ENCODE measurements at regions not wholly inside any gene's neighbourhood (a gene's known extent, or its start where the extent isn't known, plus 50 kb on each side); places are given as distances from the start of the nearest gene placed in this dataset.
"Not testable (repeated sequence)": the region's sequence is repeated elsewhere in the genome, so short reads cannot be mapped to it uniquely, and the experiment has no call there.

GRCh38 chr9:29066141-29066640, 1492.9 kb upstream of the C9orf72 start:
- Mint-ChIP-seq H3K27me3 (no peaks in the 10 kb centered on the region), H3K27ac (no peak overlapping the region), H3K4me3 (no peak overlapping the region), H3K9me3 (peaks cover 0 to 2% (median 0%) of the 10 kb centered on the region in 7 donors), H3K4me1 (no peaks in the 10 kb centered on the region), H3K36me3 (no peaks in the 10 kb centered on the region)
- DNase-seq, result no peak
- ATAC-seq (ENCODE audit: low read depth in 2 of 2), result no peak

GRCh38 chr9:29068461-29068860, 1495.2 kb upstream of the C9orf72 start:
- DNase-seq, result no peak
- Mint-ChIP-seq H3K27me3 (no peaks in the 10 kb centered on the region), H3K9me3 (peaks cover 0 to 2% (median 0%) of the 10 kb centered on the region in 7 donors), H3K36me3 (no peaks in the 10 kb centered on the region), H3K4me3 (no peak overlapping the region), H3K4me1 (no peaks in the 10 kb centered on the region), H3K27ac (no peak overlapping the region)
- ATAC-seq (ENCODE audit: low read depth in 2 of 2), result no peak

GRCh38 chr9:29069376-29069775, 1496.1 kb upstream of the C9orf72 start:
- no peaks in the 10 kb centered on the region for H3K36me3 Mint-ChIP-seq
- H3K9me3 Mint-ChIP-seq, result peaks cover 0 to 2% (median 0%) of the 10 kb centered on the region in 7 donors
- no peaks in the 10 kb centered on the region for H3K4me1 Mint-ChIP-seq
- H3K27me3 Mint-ChIP-seq, result no peaks in the 10 kb centered on the region
- ATAC-seq (ENCODE audit: low read depth in 2 of 2) (no peak), DNase-seq (no peak)
- H3K4me3 Mint-ChIP-seq, result no peak overlapping the region
- no peak overlapping the region for H3K27ac Mint-ChIP-seq

- no peak for DNase-seq
- no peak overlapping the region for H3K4me3 Mint-ChIP-seq
Measured at GRCh38 chr9:29078063-29078666, 1504.9 kb upstream of the C9orf72 start.

GRCh38 chr9:29100762-29101161, 1527.5 kb upstream of the C9orf72 start:
- no peaks in the 10 kb centered on the region for H3K27me3 Mint-ChIP-seq
- ATAC-seq (ENCODE audit: low read depth in 2 of 2) (no peak), DNase-seq (no peak)
- no peaks in the 10 kb centered on the region for H3K4me1 Mint-ChIP-seq
- peaks cover 0 to 7% (median 4%) of the 10 kb centered on the region in 7 donors for H3K9me3 Mint-ChIP-seq
- H3K36me3 Mint-ChIP-seq, result no peaks in the 10 kb centered on the region
- H3K4me3 Mint-ChIP-seq, result no peak overlapping the region
- H3K27ac Mint-ChIP-seq, result no peak overlapping the region

More at GRCh38 chr9:29078063-29078666, 1504.9 kb upstream of the C9orf72 start:
- H3K27ac Mint-ChIP-seq, result no peak overlapping the region
- no peaks in the 10 kb centered on the region for H3K36me3 Mint-ChIP-seq
- ATAC-seq (ENCODE audit: low read depth in 2 of 2), result no peak
- H3K9me3 Mint-ChIP-seq, result peaks cover 0 to 4% (median 0%) of the 10 kb centered on the region in 7 donors
- no peaks in the 10 kb centered on the region for H3K4me1 Mint-ChIP-seq
- H3K27me3 Mint-ChIP-seq, result no peaks in the 10 kb centered on the region

- H3K9me3 Mint-ChIP-seq; DNase-seq; ATAC-seq (ENCODE audit: low read depth in 2 of 2); H3K4me3 Mint-ChIP-seq; H3K36me3 Mint-ChIP-seq; H3K27ac Mint-ChIP-seq; H3K4me1 Mint-ChIP-seq; H3K27me3 Mint-ChIP-seq: not testable (repeated sequence)
Measured at GRCh38 chr9:29104166-29104565, 1530.9 kb upstream of the C9orf72 start.

- Mint-ChIP-seq H3K4me3 (no peak overlapping the region), H3K27ac (peak overlapping the region in 2 of 6 donors; percentile 35 to 47), H3K9me3 (peaks cover 0 to 13% (median 2%) of the 10 kb centered on the region in 7 donors), H3K27me3 (no peaks in the 10 kb centered on the region), H3K36me3 (no peaks in the 10 kb centered on the region), H3K4me1 (no peaks in the 10 kb centered on the region)
- no peak for ATAC-seq (ENCODE audit: low read depth in 2 of 2)
- no peak for DNase-seq
Measured at GRCh38 chr9:29118555-29118954, 1545.3 kb upstream of the C9orf72 start.

GRCh38 chr9:29126783-29127182, 1553.5 kb upstream of the C9orf72 start:
- Mint-ChIP-seq H3K27ac (no peak overlapping the region), H3K9me3 (peaks cover 13 to 43% (median 15%) of the 10 kb centered on the region in 7 donors), H3K4me3 (no peak overlapping the region), H3K27me3 (no peaks in the 10 kb centered on the region), H3K36me3 (peaks cover 0 to 4% of the 10 kb centered on the region in 2 donors), H3K4me1 (no peaks in the 10 kb centered on the region)
- no peak for ATAC-seq (ENCODE audit: low read depth in 2 of 2)
- no peak for DNase-seq

GRCh38 chr9:29129763-29130162, 1556.5 kb upstream of the C9orf72 start:
- H3K36me3 Mint-ChIP-seq, result peaks cover 0 to 4% of the 10 kb centered on the region in 2 donors
- H3K27ac Mint-ChIP-seq, result no peak overlapping the region
- H3K27me3 Mint-ChIP-seq, result no peaks in the 10 kb centered on the region
- H3K9me3 Mint-ChIP-seq, result peaks cover 10 to 35% (median 14%) of the 10 kb centered on the region in 7 donors
- ATAC-seq (ENCODE audit: low read depth in 2 of 2) (no peak), DNase-seq (no peak)
- no peaks in the 10 kb centered on the region for H3K4me1 Mint-ChIP-seq
- no peak overlapping the region for H3K4me3 Mint-ChIP-seq

GRCh38 chr9:29144476-29144875, 1571.2 kb upstream of the C9orf72 start:
- Mint-ChIP-seq H3K4me1 (no peaks in the 10 kb centered on the region), H3K36me3 (no peaks in the 10 kb centered on the region), H3K27me3 (no peaks in the 10 kb centered on the region), H3K4me3 (no peak overlapping the region), H3K9me3 (peaks cover 3 to 36% (median 9%) of the 10 kb centered on the region in 7 donors), H3K27ac (no peak overlapping the region)
- ATAC-seq (ENCODE audit: low read depth in 2 of 2) (no peak), DNase-seq (no peak)

- Mint-ChIP-seq H3K36me3 (no peaks in the 10 kb centered on the region), H3K27me3 (no peaks in the 10 kb centered on the region), H3K4me3 (no peak overlapping the region), H3K9me3 (peaks cover 0 to 10% (median 0%) of the 10 kb centered on the region in 7 donors), H3K4me1 (no peaks in the 10 kb centered on the region), H3K27ac (no peak overlapping the region)
- DNase-seq (no peak), ATAC-seq (ENCODE audit: low read depth in 2 of 2) (no peak)
Measured at GRCh38 chr9:29150606-29151005, 1577.3 kb upstream of the C9orf72 start.

- Mint-ChIP-seq H3K36me3 (no peaks in the 10 kb centered on the region), H3K27me3 (no peaks in the 10 kb centered on the region), H3K4me1 (no peaks in the 10 kb centered on the region), H3K27ac (no peak overlapping the region), H3K4me3 (peak overlapping the region in 1 of 8 donors; percentile 53), H3K9me3 (peaks cover 0 to 8% (median 0%) of the 10 kb centered on the region in 7 donors)
- ATAC-seq (ENCODE audit: low read depth in 2 of 2) (no peak), DNase-seq (no peak)
Measured at GRCh38 chr9:29160763-29161353, 1587.6 kb upstream of the C9orf72 start.

- ATAC-seq (ENCODE audit: low read depth in 2 of 2), result no peak
- no peaks in the 10 kb centered on the region for H3K36me3 Mint-ChIP-seq
- peaks cover 0 to 5% (median 0%) of the 10 kb centered on the region in 7 donors for H3K9me3 Mint-ChIP-seq
Measured at GRCh38 chr9:29174136-29174535, 1600.9 kb upstream of the C9orf72 start.

GRCh38 chr9:29176231-29176630, 1603.0 kb upstream of the C9orf72 start:
- no peak overlapping the region for H3K4me3 Mint-ChIP-seq
- no peak for ATAC-seq (ENCODE audit: low read depth in 2 of 2)
- H3K4me1 Mint-ChIP-seq, result no peaks in the 10 kb centered on the region
- no peak overlapping the region for H3K27ac Mint-ChIP-seq
- peaks cover 0 to 6% (median 0%) of the 10 kb centered on the region in 7 donors for H3K9me3 Mint-ChIP-seq
- no peaks in the 10 kb centered on the region for H3K36me3 Mint-ChIP-seq
- H3K27me3 Mint-ChIP-seq, result no peaks in the 10 kb centered on the region
- DNase-seq, result no peak

More at GRCh38 chr9:29174136-29174535, 1600.9 kb upstream of the C9orf72 start:
- no peaks in the 10 kb centered on the region for H3K27me3 Mint-ChIP-seq
- no peaks in the 10 kb centered on the region for H3K4me1 Mint-ChIP-seq
- no peak overlapping the region for H3K27ac Mint-ChIP-seq
- DNase-seq, result no peak
- H3K4me3 Mint-ChIP-seq, result no peak overlapping the region

Measured in naive B cell (primary cell).